ENCODE measurements at regions not wholly inside any gene's neighbourhood (a gene's known extent, or its start where the extent isn't known, plus 50 kb on each side); places are given as distances from the start of the nearest gene placed in this dataset.

DNA sequence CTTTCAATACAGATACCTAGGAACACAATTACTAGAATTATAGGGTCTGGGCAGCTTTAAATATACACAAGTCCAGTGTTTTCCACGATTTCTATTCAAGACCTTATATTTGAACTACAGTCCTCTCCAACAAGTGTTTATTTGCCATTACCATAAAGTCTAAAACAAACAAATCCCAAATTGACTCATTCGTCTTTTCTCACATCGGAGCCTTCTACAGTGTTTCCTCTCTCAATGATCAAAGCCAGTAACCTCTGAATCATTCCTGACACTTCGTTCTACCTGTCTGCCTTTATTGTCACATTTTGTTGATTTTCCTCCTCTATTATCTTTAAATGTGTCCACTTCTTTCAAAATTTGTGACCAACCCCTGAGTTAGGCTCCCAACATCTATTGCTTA lies 1356.5 kb upstream of the SLC10A2 start:
- H3K36me3 ChIP-seq (ENCODE audit: control insufficient read depth, insufficient read depth, low read length) = no peaks in the 10 kb centered on the region
- WGBS (ENCODE audit: insufficient coverage) = 92% methylated on average over 4 of the region's 4 CpGs
- no peaks in the 10 kb centered on the region for H3K27me3 ChIP-seq (ENCODE audit: control insufficient read depth, insufficient read depth, low read length)

DNA sequence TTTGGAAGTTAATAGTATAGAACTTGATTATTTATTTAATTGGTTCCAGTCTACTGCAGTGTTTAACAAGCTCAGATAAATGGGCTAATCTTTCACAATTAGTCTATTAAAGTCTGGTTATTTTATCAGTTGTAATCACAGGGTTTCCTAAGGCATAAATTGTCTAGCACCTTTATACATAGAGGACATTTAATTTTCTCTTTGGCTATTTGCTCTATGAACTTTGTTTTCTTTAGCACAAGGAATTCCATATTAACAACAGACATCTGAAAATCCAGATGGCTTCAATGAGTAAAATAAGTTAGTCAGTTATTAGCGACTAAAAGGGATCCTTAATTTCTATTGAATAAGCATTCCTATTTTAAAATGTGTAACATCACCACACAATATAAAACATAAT lies 1350.8 kb upstream of the SLC10A2 start:
- DNase-seq (ENCODE audit: low read depth in 4 of 6, low spot score in 6 of 6) = no peak
- H3K27me3 ChIP-seq (ENCODE audit: control insufficient read depth, insufficient read depth, low read length) = no peaks in the 10 kb centered on the region
- no peaks in the 10 kb centered on the region for H3K9me3 ChIP-seq (ENCODE audit: control insufficient read depth, insufficient read depth, low read length)
- H3K27ac ChIP-seq (ENCODE audit: low read depth, low read length) = no peak overlapping the region
- no CpG with 5 or more reads among the region's 1 CpG for WGBS (ENCODE audit: insufficient coverage)
- H3K4me3 ChIP-seq (ENCODE audit: low read depth, low read length) = no peak overlapping the region
- H3K36me3 ChIP-seq (ENCODE audit: control insufficient read depth, insufficient read depth, low read length) = no peaks in the 10 kb centered on the region
- H3K4me1 ChIP-seq (ENCODE audit: control insufficient read depth, insufficient read depth, low read length) = no peaks in the 10 kb centered on the region

More for the DNA sequence above, 1356.5 kb upstream of the SLC10A2 start:
- H3K4me3 ChIP-seq (ENCODE audit: low read depth, low read length) = no peak overlapping the region
- DNase-seq (ENCODE audit: low read depth in 4 of 6, low spot score in 6 of 6) = no peak
- no peak overlapping the region for H3K27ac ChIP-seq (ENCODE audit: low read depth, low read length)
- H3K9me3 ChIP-seq (ENCODE audit: control insufficient read depth, insufficient read depth, low read length) = no peaks in the 10 kb centered on the region
- H3K4me1 ChIP-seq (ENCODE audit: control insufficient read depth, insufficient read depth, low read length) = no peaks in the 10 kb centered on the region

DNA sequence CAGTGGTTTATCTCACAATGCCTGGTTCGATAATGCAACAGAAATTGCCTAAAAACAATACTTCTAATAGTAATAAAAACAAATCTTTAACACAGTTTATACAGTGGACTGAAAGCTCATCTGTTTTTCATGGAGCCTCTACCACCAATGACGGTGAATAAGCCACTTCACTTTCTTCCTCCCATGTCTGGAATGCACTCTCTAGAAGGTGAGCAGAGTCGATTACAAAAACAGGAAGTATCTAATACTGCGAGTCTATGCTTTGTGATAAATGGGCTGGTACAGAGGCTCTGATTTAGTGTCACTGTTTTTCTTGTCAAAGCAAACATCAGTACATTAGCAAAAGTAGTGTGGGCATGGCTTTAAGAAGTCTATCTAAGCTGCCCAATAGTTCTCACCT lies 1348.6 kb upstream of the SLC10A2 start:
- H3K4me3 ChIP-seq (ENCODE audit: low read depth, low read length) = no peak overlapping the region
- no peak for DNase-seq (ENCODE audit: low read depth in 4 of 6, low spot score in 6 of 6)
- H3K9me3 ChIP-seq (ENCODE audit: control insufficient read depth, insufficient read depth, low read length) = no peaks in the 10 kb centered on the region
- H3K27me3 ChIP-seq (ENCODE audit: control insufficient read depth, insufficient read depth, low read length) = no peaks in the 10 kb centered on the region
- no peaks in the 10 kb centered on the region for H3K4me1 ChIP-seq (ENCODE audit: control insufficient read depth, insufficient read depth, low read length)
- WGBS (ENCODE audit: insufficient coverage) = no CpG with 5 or more reads among the region's 4 CpGs
- no peaks in the 10 kb centered on the region for H3K36me3 ChIP-seq (ENCODE audit: control insufficient read depth, insufficient read depth, low read length)
- no peak overlapping the region for H3K27ac ChIP-seq (ENCODE audit: low read depth, low read length)

DNA sequence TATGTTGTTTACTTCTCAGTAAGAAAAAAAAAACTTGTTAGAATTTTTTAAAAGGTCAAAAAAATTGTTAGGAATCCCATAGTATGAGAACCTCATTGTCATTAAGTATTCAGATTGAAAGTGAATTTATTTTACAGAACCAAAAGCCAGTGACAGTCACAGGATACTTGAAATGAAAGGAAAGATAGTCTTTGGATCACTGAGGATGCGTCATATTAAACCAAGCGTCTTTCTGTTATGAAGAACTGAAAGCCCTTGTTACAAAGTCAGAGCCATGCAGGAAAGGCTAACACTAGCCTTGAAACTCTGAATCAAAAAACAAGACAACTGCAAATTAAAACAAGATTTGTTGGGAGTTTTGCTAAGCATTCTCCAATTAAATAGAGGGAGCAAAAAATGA lies 1348.0 kb upstream of the SLC10A2 start:
- no CpG with 5 or more reads among the region's 2 CpGs for WGBS (ENCODE audit: insufficient coverage)
- no peak overlapping the region for H3K27ac ChIP-seq (ENCODE audit: low read depth, low read length)
- H3K9me3 ChIP-seq (ENCODE audit: control insufficient read depth, insufficient read depth, low read length) = no peaks in the 10 kb centered on the region
- no peak overlapping the region for H3K4me3 ChIP-seq (ENCODE audit: low read depth, low read length)
- no peaks in the 10 kb centered on the region for H3K36me3 ChIP-seq (ENCODE audit: control insufficient read depth, insufficient read depth, low read length)
- H3K4me1 ChIP-seq (ENCODE audit: control insufficient read depth, insufficient read depth, low read length) = no peaks in the 10 kb centered on the region
- H3K27me3 ChIP-seq (ENCODE audit: control insufficient read depth, insufficient read depth, low read length) = no peaks in the 10 kb centered on the region
- no peak for DNase-seq (ENCODE audit: low read depth in 4 of 6, low spot score in 6 of 6)

DNA sequence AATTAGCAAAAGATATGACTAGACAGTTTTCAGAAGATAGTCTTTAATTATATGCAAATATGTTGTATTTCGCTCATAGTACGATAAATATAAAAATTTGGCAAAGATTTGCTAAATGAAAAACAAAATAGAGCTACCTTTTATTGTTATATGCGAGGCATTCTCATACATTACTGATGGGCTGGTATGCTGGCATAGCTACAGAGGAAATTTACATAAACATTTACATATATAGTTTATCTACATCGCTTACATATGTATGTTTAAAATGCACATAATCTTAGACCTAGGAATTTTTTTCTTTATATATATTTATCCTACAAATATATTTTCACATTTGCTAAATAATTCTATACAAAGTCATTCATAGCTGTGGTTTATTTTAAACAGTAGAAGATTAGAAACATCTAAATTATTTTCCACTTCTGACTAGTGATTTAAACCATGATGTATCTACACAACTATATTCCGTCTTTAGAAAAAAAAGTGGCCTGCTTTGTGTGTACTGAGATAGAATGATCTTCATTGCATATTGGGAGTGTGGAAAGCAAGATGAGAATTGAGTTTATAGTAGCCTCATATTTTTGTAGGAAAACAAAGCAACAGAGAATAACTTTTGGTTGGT lies 1345.0 kb upstream of the SLC10A2 start:
- DNase-seq (ENCODE audit: low read depth in 4 of 6, low spot score in 6 of 6) = peak in 1 of 6 donors; percentile 22
- H3K27me3 ChIP-seq (ENCODE audit: control insufficient read depth, insufficient read depth, low read length) = no peaks in the 10 kb centered on the region
- H3K27ac ChIP-seq (ENCODE audit: low read depth, low read length) = no peak overlapping the region
- H3K4me1 ChIP-seq (ENCODE audit: control insufficient read depth, insufficient read depth, low read length) = no peaks in the 10 kb centered on the region
- no peak overlapping the region for H3K4me3 ChIP-seq (ENCODE audit: low read depth, low read length)
- no CpG with 5 or more reads among the region's 5 CpGs for WGBS (ENCODE audit: insufficient coverage)
- no peaks in the 10 kb centered on the region for H3K9me3 ChIP-seq (ENCODE audit: control insufficient read depth, insufficient read depth, low read length)
- no peaks in the 10 kb centered on the region for H3K36me3 ChIP-seq (ENCODE audit: control insufficient read depth, insufficient read depth, low read length)

DNA sequence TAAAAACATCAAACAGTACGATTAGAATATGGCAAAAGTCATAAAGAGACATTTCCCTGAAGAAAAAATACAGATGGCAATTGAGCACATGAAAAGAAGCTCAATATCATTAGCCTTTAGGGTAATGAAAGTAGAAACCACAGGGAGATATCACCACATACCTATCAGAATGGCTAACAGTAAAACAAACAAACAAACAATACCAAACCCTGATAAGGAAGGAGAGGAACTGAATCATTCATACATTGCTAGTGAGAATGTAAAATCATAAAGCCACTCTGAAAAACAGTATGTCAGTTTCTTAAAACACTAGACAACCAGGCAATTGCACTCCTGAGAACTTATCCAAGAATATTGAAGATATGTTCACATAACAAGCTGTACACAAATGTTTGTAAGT lies 1342.5 kb upstream of the SLC10A2 start:
- Histone ChIP-seq H3K27me3 (ENCODE audit: control insufficient read depth, insufficient read depth, low read length) (no peaks in the 10 kb centered on the region), H3K36me3 (ENCODE audit: control insufficient read depth, insufficient read depth, low read length) (no peaks in the 10 kb centered on the region), H3K4me3 (ENCODE audit: low read depth, low read length) (no peak overlapping the region), H3K9me3 (ENCODE audit: control insufficient read depth, insufficient read depth, low read length) (no peaks in the 10 kb centered on the region), H3K4me1 (ENCODE audit: control insufficient read depth, insufficient read depth, low read length) (no peaks in the 10 kb centered on the region), H3K27ac (ENCODE audit: low read depth, low read length) (no peak overlapping the region)
- no peak for DNase-seq (ENCODE audit: low read depth in 4 of 6, low spot score in 6 of 6)
- WGBS (ENCODE audit: insufficient coverage) = no CpG with 5 or more reads among the region's 1 CpG

DNA sequence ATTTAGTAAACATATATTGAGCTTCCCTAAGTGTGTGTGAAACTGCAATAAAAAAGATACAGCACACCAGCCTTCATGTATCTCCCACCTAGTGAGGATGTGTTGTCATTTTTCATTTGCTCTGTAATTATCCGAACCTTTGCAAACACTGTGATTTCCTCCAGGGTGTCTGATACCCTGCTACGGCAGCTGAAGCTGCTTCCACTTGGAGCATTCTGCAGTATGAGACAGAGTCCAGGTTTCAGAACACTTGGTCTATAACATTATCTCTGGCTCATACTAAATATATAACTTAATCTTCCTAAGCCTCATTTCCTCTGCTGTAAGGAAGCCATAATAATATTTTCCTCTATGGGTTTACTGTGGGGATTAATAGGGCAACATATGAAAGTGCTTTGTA lies 1338.1 kb upstream of the SLC10A2 start:
- peak in 2 of 6 donors; percentile 2 to 67 for DNase-seq (ENCODE audit: low read depth in 4 of 6, low spot score in 6 of 6)
- H3K4me1 ChIP-seq (ENCODE audit: control insufficient read depth, insufficient read depth, low read length) = no peaks in the 10 kb centered on the region
- H3K36me3 ChIP-seq (ENCODE audit: control insufficient read depth, insufficient read depth, low read length) = no peaks in the 10 kb centered on the region
- 79% methylated on average over 2 of the region's 2 CpGs for WGBS (ENCODE audit: insufficient coverage)
- no peak overlapping the region for H3K4me3 ChIP-seq (ENCODE audit: low read depth, low read length)
- H3K9me3 ChIP-seq (ENCODE audit: control insufficient read depth, insufficient read depth, low read length) = no peaks in the 10 kb centered on the region
- no peak overlapping the region for H3K27ac ChIP-seq (ENCODE audit: low read depth, low read length)
- H3K27me3 ChIP-seq (ENCODE audit: control insufficient read depth, insufficient read depth, low read length) = no peaks in the 10 kb centered on the region

DNA sequence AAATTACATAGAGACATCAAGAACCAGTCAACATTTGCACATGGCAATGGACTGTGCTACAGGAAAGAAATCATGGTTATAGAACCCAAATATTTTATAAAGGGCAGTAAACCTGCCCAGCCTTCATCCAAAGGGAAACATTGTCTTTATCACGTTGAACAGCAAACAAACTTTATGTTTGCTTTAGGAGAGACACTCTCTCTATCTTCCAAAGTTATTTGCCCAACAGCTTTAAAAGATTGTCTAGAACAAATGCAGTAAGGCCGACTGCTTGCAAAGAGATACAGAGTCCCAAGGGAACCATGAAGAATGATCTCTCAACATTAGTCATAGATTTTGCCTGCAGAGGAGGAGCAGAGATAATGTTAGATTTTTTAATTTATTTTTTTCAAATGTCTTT lies 1323.5 kb upstream of the SLC10A2 start:
- Histone ChIP-seq H3K27ac (ENCODE audit: low read depth, low read length) (no peak overlapping the region), H3K27me3 (ENCODE audit: control insufficient read depth, insufficient read depth, low read length) (no peaks in the 10 kb centered on the region), H3K36me3 (ENCODE audit: control insufficient read depth, insufficient read depth, low read length) (no peaks in the 10 kb centered on the region), H3K4me1 (ENCODE audit: control insufficient read depth, insufficient read depth, low read length) (no peaks in the 10 kb centered on the region), H3K9me3 (ENCODE audit: control insufficient read depth, insufficient read depth, low read length) (no peaks in the 10 kb centered on the region), H3K4me3 (ENCODE audit: low read depth, low read length) (no peak overlapping the region)
- no CpG with 5 or more reads among the region's 2 CpGs for WGBS (ENCODE audit: insufficient coverage)
- no peak for DNase-seq (ENCODE audit: low read depth in 4 of 6, low spot score in 6 of 6)

DNA sequence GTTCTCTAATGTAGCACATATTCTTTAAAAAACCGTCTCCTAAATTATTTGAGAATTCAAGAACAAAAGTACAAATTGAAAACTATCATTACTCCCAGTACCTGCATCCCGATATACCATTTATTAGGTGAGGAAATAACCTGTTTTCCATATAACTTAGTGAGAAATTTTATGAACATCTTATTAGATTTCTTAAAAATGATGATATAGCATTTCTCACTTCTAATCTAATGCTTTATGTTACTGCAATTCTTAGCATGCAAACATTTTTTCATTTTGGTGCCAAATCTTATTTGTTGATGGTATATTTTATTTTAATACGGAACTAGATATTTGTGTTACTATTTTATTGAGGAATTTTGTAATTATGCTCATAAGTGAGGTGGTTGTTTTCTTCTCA lies 1321.3 kb upstream of the SLC10A2 start:
- Histone ChIP-seq H3K4me3 (ENCODE audit: low read depth, low read length) (no peak overlapping the region), H3K27me3 (ENCODE audit: control insufficient read depth, insufficient read depth, low read length) (no peaks in the 10 kb centered on the region), H3K4me1 (ENCODE audit: control insufficient read depth, insufficient read depth, low read length) (no peaks in the 10 kb centered on the region), H3K9me3 (ENCODE audit: control insufficient read depth, insufficient read depth, low read length) (no peaks in the 10 kb centered on the region), H3K36me3 (ENCODE audit: control insufficient read depth, insufficient read depth, low read length) (no peaks in the 10 kb centered on the region), H3K27ac (ENCODE audit: low read depth, low read length) (no peak overlapping the region)
- no peak for DNase-seq (ENCODE audit: low read depth in 4 of 6, low spot score in 6 of 6)
- WGBS (ENCODE audit: insufficient coverage) = no CpG with 5 or more reads among the region's 3 CpGs

DNA sequence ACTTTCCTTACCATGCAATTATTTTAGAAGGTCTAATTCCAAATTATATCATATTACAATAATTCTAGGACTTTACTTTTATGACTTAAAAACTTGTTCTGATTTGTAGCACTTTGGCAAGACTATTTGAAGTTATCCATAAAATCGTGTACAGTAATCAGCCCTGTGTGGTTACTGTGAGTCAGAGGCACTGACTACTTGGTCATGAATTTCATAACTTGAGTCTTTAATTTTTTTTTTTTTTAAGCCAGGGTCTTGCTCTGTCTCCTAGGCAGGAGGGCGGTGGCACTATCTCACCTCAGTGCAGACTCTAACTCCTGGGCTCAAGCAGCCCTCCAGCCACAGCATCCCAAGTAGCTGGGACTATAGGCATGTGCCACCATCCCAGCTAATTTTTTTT lies 1319.2 kb upstream of the SLC10A2 start:
- WGBS (ENCODE audit: insufficient coverage) = 100% methylated on average over 2 of the region's 2 CpGs
- no peak overlapping the region for H3K4me3 ChIP-seq (ENCODE audit: low read depth, low read length)
- no peaks in the 10 kb centered on the region for H3K4me1 ChIP-seq (ENCODE audit: control insufficient read depth, insufficient read depth, low read length)
- DNase-seq (ENCODE audit: low read depth in 4 of 6, low spot score in 6 of 6) = no peak
- H3K27me3 ChIP-seq (ENCODE audit: control insufficient read depth, insufficient read depth, low read length) = no peaks in the 10 kb centered on the region
- H3K27ac ChIP-seq (ENCODE audit: low read depth, low read length) = no peak overlapping the region
- H3K36me3 ChIP-seq (ENCODE audit: control insufficient read depth, insufficient read depth, low read length) = no peaks in the 10 kb centered on the region
- H3K9me3 ChIP-seq (ENCODE audit: control insufficient read depth, insufficient read depth, low read length) = no peaks in the 10 kb centered on the region
